Spleen (tissue), 7 donors: ENCODE measurements at regions not wholly inside any gene's neighbourhood (a gene's known extent, or its start where the extent isn't known, plus 50 kb on each side); places are given as distances from the start of the nearest gene placed in this dataset.

Source experiments
- CTCF ChIP-seq, 11 experiments: fragments of 200-600 bp in 7 of 11; fragments of 450-650 bp in 4 of 11; sonication (generic) in 4 of 11; IDR thresholded peaks in 8 of 11; conservative IDR thresholded peaks in 3 of 11; 1 replicate in 7 of 11; 2 replicates in 4 of 11; pipeline versions ENCODE4 v1.4.0 to v1.8.0; 2016 to 2021; ENCODE audit warnings: antibody characterized with exemption in 11 of 11, inconsistent platforms in 4 of 11, mild to moderate bottlenecking in 1 of 11
- POLR2A ChIP-seq, 3 donors: fragments of 450-650 bp; IDR thresholded peaks; one replicate each; pipeline ENCODE4 v1.5.1; 2017; ENCODE audit warnings: antibody characterized with exemption in 3 of 3, mild to moderate bottlenecking in 1 of 3
- POLR2AphosphoS5 ChIP-seq, 3 donors: sonication (generic); formaldehyde crosslinking; IDR thresholded peaks; one replicate each; pipeline ENCODE4 v1.5.1; 2017; ENCODE audit warnings: antibody characterized with exemption in 3 of 3
- donor health status: DM: no; HTN: no; CAD: no; lungs with moderate emphysema.
- donor health status: DM: no; HTN: no; CAD: no.
- donor health status: DM: no; HTN: no; CAD: no.

GRCh38 chr2:129361688-129362087 lies 617.8 kb upstream of the RAB6C start:
- TF ChIP-seq CTCF (IDR thresholded peaks at IDR 0.05 in 8 of 11, conservative IDR thresholded peaks at IDR 0.05 in 3 of 11) (no peak), POLR2A (IDR thresholded peaks at IDR 0.05) (no peak), POLR2AphosphoS5 (IDR thresholded peaks at IDR 0.05) (no peak)
